ENCODE measurements at regions not wholly inside any gene's neighbourhood (a gene's known extent, or its start where the extent isn't known, plus 50 kb on each side); places are given as distances from the start of the nearest gene placed in this dataset.

DNA sequence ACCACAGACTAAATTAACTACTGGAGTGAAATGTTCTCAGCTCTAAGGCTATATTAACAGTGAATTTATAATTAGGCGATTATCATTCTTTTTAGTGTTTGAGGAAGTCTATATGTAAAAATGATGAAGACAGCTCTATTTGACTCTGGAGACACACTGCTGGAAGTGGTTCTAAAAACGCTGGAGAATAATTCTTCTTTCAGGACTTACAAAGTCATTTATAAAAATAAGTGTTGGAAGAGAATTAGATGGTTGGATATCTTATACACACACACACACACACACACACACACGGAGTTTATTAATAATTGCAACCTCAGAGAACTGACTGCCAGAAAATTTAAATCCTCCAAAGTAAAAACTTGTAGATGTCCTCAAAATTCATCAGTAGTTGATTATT lies 1171.3 kb downstream of the EFNB2 start:
- WGBS, 2 experiments (ENCODE audit: extremely low coverage in 1 of 2, insufficient coverage in 1 of 2, insufficient read length in 1 of 2, insufficient replicate concordance in 2 of 2, low coverage in 1 of 2, low lambda C conversion rate in 2 of 2, missing lambda C conversion rate in 1 of 2) = 79% methylated on average over 3 of the region's 3 CpGs; no CpG with 5 or more reads in 1 of the 2 experiments
- Histone ChIP-seq H3K56ac (replicated peaks; ENCODE audit: insufficient read length, low read depth, low read length) (no peak overlapping the region), H3K4me3 (ENCODE audit: extremely low read depth in 1 of 4, insufficient read depth in 2 of 4, low read depth in 3 of 4, low read length in 4 of 4) (no peak overlapping the region), H3K23me2 (ENCODE audit: low read depth, low read length) (no peaks in the 10 kb centered on the region), H2BK12ac (ENCODE audit: low read depth, low read length) (no peak overlapping the region), H4K8ac (ENCODE audit: extremely low read depth, insufficient read depth, low read length) (no peak overlapping the region), H2BK15ac (ENCODE audit: low read length) (no peak overlapping the region), H2AFZ (ENCODE audit: low read length) (no peak overlapping the region), H2BK5ac (ENCODE audit: low read depth, low read length) (no peak overlapping the region), H3K27ac (ENCODE audit: low read depth, low read length) (no peak overlapping the region), H3K9ac (replicated peaks in 1 of 4; ENCODE audit: extremely low read depth in 1 of 4, low read depth in 3 of 4, low read length in 3 of 4) (no peak overlapping the region), H3K23ac (ENCODE audit: insufficient read length) (no peak overlapping the region), H3K4ac (replicated peaks; ENCODE audit: insufficient read length, low read depth, low read length) (no peak overlapping the region), H2BK120ac (replicated peaks; ENCODE audit: low read depth, low read length) (no peak overlapping the region), H2BK20ac (ENCODE audit: low read length) (no peak overlapping the region), H2AK5ac (ENCODE audit: low read depth, low read length) (no peak overlapping the region), H3K36me3 (ENCODE audit: control insufficient read depth in 2 of 4, insufficient read depth in 4 of 4, low read length in 3 of 4) (no peaks in the 10 kb centered on the region), H4K5ac (ENCODE audit: insufficient read length, low read depth, low read length) (no peak overlapping the region), H3K27me3 (replicated peaks in 1 of 4; ENCODE audit: control insufficient read depth in 3 of 4, extremely low read depth in 1 of 4, insufficient read depth in 3 of 4, low read length in 3 of 4) (no peaks in the 10 kb centered on the region), H3K14ac (ENCODE audit: insufficient read length) (no peak overlapping the region), H4K20me1 (replicated peaks in 1 of 2; ENCODE audit: control insufficient read depth in 1 of 2, insufficient read depth in 2 of 2, low read length in 2 of 2) (no peaks in the 10 kb centered on the region), H3K4me2 (ENCODE audit: insufficient read depth in 1 of 2, low read depth in 2 of 2, low read length in 2 of 2) (no peak overlapping the region), H3K79me1 (ENCODE audit: low read depth, low read length) (no peaks in the 10 kb centered on the region), H4K91ac (replicated peaks; ENCODE audit: insufficient read length, low read length) (no peak overlapping the region), H3K18ac (ENCODE audit: extremely low read depth, low read length) (no peak overlapping the region), H3K79me2 (ENCODE audit: control insufficient read depth in 1 of 2, insufficient read depth in 2 of 2, low read length in 2 of 2) (no peaks in the 10 kb centered on the region), H3K4me1 (replicated peaks in 1 of 4; ENCODE audit: control insufficient read depth in 3 of 4, insufficient read depth in 4 of 4, low read length in 3 of 4) (peaks cover 0 to 5% (median 0%) of the 10 kb centered on the region in 4 experiments; a peak in 3 of 7 replicates), H3K9me3 (ENCODE audit: insufficient read depth in 2 of 2, low read depth in 1 of 2, low read length in 1 of 2) (no peaks in the 10 kb centered on the region)
- FAIRE-seq = no peak
- no peak for DNase-seq (ENCODE audit: low read depth in 1 of 2, low spot score in 2 of 2)
- ChIA-PET POLR2A (ENCODE audit: partially characterized antibody) (no interaction called here), CTCF (ENCODE audit: partially characterized antibody) (no interaction called here)
- TF ChIP-seq PHF8 (conservative IDR thresholded peaks at IDR 0.05; ENCODE audit: low read depth, low read length) (no peak), POLR2A (IDR thresholded peaks at IDR 0.05; ENCODE audit: control extremely low read depth in 1 of 2, low read depth in 2 of 2, low read length in 2 of 2) (no peak), NANOG (IDR thresholded peaks at IDR 0.05; ENCODE audit: insufficient read depth, low read depth, low read length, poor library complexity, severe bottlenecking) (no peak), KDM4A (IDR thresholded peaks at IDR 0.05; ENCODE audit: low read depth, low read length, severe bottlenecking) (no peak), BRCA1 (IDR thresholded peaks at IDR 0.05; ENCODE audit: low read depth, low read length) (no peak), ZNF274 (IDR thresholded peaks at IDR 0.05; ENCODE audit: borderline replicate concordance, extremely low read depth, low read length) (no peak), RBBP5 (IDR thresholded peaks at IDR 0.05; ENCODE audit: borderline replicate concordance, low read depth, low read length) (no peak), TEAD4 (IDR thresholded peaks at IDR 0.05; ENCODE audit: low read depth, low read length) (no peak)
- TF ChIP-seq, protein P1, sequence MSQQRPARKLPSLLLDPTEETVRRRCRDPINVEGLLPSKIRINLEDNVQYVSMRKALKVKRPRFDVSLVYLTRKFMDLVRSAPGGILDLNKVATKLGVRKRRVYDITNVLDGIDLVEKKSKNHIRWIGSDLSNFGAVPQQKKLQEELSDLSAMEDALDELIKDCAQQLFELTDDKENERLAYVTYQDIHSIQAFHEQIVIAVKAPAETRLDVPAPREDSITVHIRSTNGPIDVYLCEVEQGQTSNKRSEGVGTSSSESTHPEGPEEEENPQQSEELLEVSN (IDR thresholded peaks at IDR 0.05) = no peak
